Parathyroid adenoma (tissue), 2 donors: ENCODE measurements at regions not wholly inside any gene's neighbourhood (a gene's known extent, or its start where the extent isn't known, plus 50 kb on each side); places are given as distances from the start of the nearest gene placed in this dataset.

Experiments
- H2AFZ ChIP-seq: fragments of 300-600 bp; sonication (generic); one replicate; pipeline ENCODE4 v1.7.0; 2017; ENCODE audit warnings: antibody characterized with exemption, mild to moderate bottlenecking
- H3K27ac ChIP-seq: fragments of 300-600 bp; sonication (generic); one replicate; pipeline ENCODE4 v1.7.0; 2017
- H3K27me3 ChIP-seq: fragments of 300-600 bp; sonication (generic); one replicate; pipeline ENCODE4 v1.7.0; 2017; ENCODE audit warnings: low read length; ENCODE audit not compliant: control insufficient read depth, insufficient read depth
- H3K36me3 ChIP-seq: fragments of 300-600 bp; sonication (generic); one replicate; pipeline ENCODE4 v1.7.0; 2017; ENCODE audit warnings: low read length; ENCODE audit not compliant: control insufficient read depth, insufficient read depth
- H3K4me1 ChIP-seq: fragments of 300-600 bp; sonication (generic); one replicate; pipeline ENCODE4 v1.7.0; 2017; ENCODE audit warnings: control low read depth
- H3K4me2 ChIP-seq: fragments of 300-600 bp; sonication (generic); one replicate; pipeline ENCODE4 v1.7.0; 2017; ENCODE audit warnings: low read length
- H3K4me3 ChIP-seq: fragments of 300-600 bp; sonication (generic); one replicate; pipeline ENCODE4 v1.7.0; 2017; ENCODE audit warnings: low read depth, low read length
- H3K79me2 ChIP-seq: fragments of 300-600 bp; sonication (generic); one replicate; pipeline ENCODE4 v1.7.0; 2017; ENCODE audit warnings: control low read depth
- H3K9ac ChIP-seq: fragments of 300-600 bp; sonication (generic); one replicate; pipeline ENCODE4 v1.7.0; 2017; ENCODE audit warnings: mild to moderate bottlenecking
- H3K9me3 ChIP-seq: fragments of 300-600 bp; sonication (generic); one replicate; pipeline ENCODE4 v1.7.0; 2017; ENCODE audit warnings: low read length; ENCODE audit not compliant: control insufficient read depth
- TF ChIP-seq, protein P1 (sequence below): fragments of 300-600 bp; sonication (generic); IDR thresholded peaks from one replicate; pipeline ENCODE4 v1.7.0; 2017; ENCODE audit warnings: antibody characterized with exemption, mild to moderate bottlenecking
- donor health status: primary hyperparathyroidism.

DNA sequence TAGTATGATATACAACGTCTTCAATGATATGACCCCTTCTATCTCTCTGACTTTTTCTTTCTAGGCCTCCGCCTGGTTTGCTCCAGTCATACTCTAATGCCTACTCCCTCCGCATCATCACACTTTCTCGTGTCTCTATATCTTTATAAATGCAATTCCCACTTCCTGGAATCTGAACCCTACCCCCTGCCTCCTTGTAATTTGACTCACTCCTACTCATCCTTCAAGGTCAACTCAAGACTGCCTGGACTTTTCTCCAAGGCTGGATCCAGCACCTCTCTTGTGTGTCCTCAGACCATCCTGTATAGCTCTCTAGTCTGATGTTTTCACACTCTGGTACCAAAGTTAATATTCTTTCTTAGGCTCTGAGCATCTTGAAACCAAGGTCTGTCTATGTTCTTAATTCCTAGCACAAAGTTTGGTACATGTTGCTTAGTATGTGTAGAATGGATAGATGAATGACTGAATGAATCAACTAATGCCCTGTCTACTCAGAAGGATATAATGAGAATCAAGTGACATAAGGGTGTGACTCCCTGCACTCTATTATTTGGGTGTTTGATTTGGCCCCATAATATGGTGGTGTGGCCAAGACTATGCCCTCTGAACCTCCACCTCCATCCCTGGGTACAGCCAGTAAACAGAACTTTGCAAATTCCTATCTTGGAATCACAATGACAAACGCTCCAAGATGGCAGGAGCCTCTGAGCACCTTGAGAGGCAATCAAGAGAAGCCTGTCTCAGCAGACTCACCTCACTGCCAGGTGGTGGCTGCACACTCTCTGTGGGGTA lies 74.3 kb upstream of the SERP2 start:
- Histone ChIP-seq H3K9ac (no peak overlapping the region), H3K4me3 (no peak overlapping the region), H3K79me2 (no peaks in the 10 kb centered on the region), H3K27ac (no peak overlapping the region), H2AFZ (no peak overlapping the region), H3K4me2 (no peak overlapping the region), H3K4me1 (peaks cover 5% of the 10 kb centered on the region), H3K9me3 (no peaks in the 10 kb centered on the region), H3K27me3 (no peaks in the 10 kb centered on the region), H3K36me3 (no peaks in the 10 kb centered on the region)
- TF ChIP-seq, protein P1, sequence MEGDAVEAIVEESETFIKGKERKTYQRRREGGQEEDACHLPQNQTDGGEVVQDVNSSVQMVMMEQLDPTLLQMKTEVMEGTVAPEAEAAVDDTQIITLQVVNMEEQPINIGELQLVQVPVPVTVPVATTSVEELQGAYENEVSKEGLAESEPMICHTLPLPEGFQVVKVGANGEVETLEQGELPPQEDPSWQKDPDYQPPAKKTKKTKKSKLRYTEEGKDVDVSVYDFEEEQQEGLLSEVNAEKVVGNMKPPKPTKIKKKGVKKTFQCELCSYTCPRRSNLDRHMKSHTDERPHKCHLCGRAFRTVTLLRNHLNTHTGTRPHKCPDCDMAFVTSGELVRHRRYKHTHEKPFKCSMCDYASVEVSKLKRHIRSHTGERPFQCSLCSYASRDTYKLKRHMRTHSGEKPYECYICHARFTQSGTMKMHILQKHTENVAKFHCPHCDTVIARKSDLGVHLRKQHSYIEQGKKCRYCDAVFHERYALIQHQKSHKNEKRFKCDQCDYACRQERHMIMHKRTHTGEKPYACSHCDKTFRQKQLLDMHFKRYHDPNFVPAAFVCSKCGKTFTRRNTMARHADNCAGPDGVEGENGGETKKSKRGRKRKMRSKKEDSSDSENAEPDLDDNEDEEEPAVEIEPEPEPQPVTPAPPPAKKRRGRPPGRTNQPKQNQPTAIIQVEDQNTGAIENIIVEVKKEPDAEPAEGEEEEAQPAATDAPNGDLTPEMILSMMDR = no peak

DNA sequence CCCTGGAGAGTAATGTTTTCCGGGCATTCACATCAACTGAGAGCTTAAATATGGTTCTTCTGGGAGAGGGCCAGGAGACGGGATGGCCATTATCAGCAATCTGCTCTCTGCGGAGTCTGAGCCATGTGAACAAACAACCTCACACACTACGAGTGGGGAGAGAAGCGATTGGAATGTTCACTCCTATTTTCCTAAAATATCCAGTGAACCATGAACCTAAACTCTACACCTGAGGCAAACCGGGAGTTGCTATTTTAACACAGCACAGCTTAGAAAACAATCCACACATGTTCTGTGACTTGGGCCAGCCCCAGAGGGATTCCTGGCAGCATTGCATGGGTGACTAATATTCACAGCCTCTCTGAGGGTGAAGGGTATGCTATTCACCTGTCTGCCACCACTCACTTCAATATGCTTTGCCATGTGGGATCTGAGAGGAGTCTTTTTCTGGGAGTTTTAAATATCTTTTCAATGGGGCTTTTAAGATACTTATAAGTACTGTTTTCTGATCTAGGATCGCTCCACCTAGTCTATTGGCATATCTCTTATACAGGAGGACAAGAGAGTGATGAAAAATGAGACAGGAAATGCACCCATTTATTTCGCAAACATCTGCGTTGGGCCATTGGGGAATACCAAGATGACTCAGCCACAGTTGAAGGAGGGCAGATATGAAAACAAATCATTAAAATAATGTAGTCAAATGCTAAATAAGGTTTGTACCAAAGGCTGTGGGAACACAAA lies 72.6 kb upstream of the SERP2 start:
- H3K9ac ChIP-seq = no peak overlapping the region
- no peaks in the 10 kb centered on the region for H3K9me3 ChIP-seq
- peaks cover 5% of the 10 kb centered on the region for H3K4me1 ChIP-seq
- peak overlapping the region; percentile 50 for H3K4me2 ChIP-seq
- peak overlapping the region; percentile 48 for H2AFZ ChIP-seq
- H3K4me3 ChIP-seq = no peak overlapping the region
- no peaks in the 10 kb centered on the region for H3K79me2 ChIP-seq
- H3K27ac ChIP-seq = peak overlapping the region; percentile 12
- no peaks in the 10 kb centered on the region for H3K36me3 ChIP-seq
- no peaks in the 10 kb centered on the region for H3K27me3 ChIP-seq
- TF ChIP-seq, protein P1 = no peak

DNA sequence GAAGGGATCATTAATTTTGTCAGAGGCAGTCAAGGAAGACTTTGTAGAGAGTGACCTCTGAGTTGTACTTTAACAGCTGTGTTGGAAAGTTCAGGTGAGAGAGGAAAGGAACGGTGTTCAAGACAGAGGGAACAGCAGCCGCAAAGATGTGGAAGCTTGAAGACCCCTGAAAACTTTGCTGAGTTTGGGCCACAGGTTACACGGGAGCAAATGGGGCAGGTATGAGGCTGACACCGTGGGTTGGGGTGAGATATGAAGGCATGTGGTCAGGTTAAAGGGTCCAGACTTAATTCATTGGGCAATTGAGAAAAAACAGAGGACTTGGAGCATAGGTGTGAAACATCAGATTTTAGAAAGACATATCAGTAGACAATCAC lies 72.0 kb upstream of the SERP2 start:
- Histone ChIP-seq H3K4me3 (no peak overlapping the region), H3K4me1 (peaks cover 5% of the 10 kb centered on the region), H3K27ac (peak overlapping the region; percentile 12), H3K4me2 (no peak overlapping the region), H3K36me3 (no peaks in the 10 kb centered on the region), H3K9me3 (no peaks in the 10 kb centered on the region), H2AFZ (no peak overlapping the region), H3K27me3 (no peaks in the 10 kb centered on the region), H3K9ac (no peak overlapping the region), H3K79me2 (no peaks in the 10 kb centered on the region)
- TF ChIP-seq, protein P1 = no peak

DNA sequence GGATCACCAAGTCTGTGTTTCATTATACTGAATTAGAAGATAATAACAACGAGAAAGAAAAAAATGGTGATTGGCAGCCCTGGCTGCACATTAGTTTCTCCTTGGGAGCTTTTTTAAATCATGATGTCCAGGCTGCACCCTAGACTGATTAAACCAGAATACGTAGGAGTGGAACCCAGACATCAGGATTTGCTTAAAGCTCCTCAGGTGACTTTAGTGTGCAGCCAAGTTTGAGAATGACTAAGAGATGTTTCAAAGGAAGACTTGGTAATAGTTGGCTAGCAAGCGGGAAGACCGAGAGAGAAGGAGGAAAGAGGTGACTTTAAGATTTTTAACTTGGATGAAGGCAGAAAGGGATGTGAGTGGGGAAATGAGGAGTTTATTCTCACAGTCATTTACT lies 71.4 kb upstream of the SERP2 start:
- Histone ChIP-seq H3K9ac (no peak overlapping the region), H3K27ac (no peak overlapping the region), H3K27me3 (no peaks in the 10 kb centered on the region), H3K4me3 (no peak overlapping the region), H3K4me2 (no peak overlapping the region), H2AFZ (no peak overlapping the region), H3K36me3 (no peaks in the 10 kb centered on the region), H3K9me3 (no peaks in the 10 kb centered on the region), H3K4me1 (peaks cover 5% of the 10 kb centered on the region), H3K79me2 (no peaks in the 10 kb centered on the region)
- TF ChIP-seq, protein P1 = no peak
